ENCODE measurements at regions not wholly inside any gene's neighbourhood (a gene's known extent, or its start where the extent isn't known, plus 50 kb on each side); places are given as distances from the start of the nearest gene placed in this dataset.

DNA sequence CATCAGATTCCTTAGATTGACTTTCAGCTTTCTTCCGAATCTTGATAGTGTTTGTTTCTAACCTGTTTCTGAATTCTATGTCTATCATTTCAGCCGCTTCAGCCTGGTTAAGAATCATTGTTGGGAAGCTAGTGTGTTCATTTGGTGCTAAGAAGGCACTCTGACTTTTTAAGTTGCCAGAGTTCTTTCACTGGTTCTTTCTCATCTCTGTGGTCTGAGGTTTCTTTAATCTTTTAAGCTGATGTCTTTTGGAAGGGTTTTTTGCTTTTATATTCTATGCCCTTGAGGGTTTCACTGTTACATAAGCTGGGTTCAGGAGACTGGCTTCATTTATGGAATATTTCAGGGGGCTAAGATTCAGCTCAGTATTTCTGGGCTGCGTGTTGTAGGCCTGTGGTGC is 104.5 kb upstream of the PRSS58 start:
- DNase-seq (ENCODE audit: low spot score): no peak
- ATAC-seq: no peak
- Histone ChIP-seq H3K4me3 (replicated peaks in 1 of 3; ENCODE audit: insufficient read depth in 1 of 3, low read depth in 2 of 3, low read length in 3 of 3) (no peak overlapping the region), H3K79me2 (ENCODE audit: insufficient read depth, low read length) (no peaks in the 10 kb centered on the region), H3K27ac (ENCODE audit: extremely low read length, insufficient read depth, low read length) (no peak overlapping the region), H3K9me3 (ENCODE audit: low read length) (peaks cover 1% of the 10 kb centered on the region; the same call in 1 of the 2 replicates), H3K4me2 (ENCODE audit: low read depth, low read length) (no peak overlapping the region), H4K20me1 (ENCODE audit: insufficient read depth, low read length) (no peaks in the 10 kb centered on the region), H3K36me3 (replicated peaks in 1 of 2; ENCODE audit: control insufficient read depth in 1 of 2, insufficient read depth in 2 of 2, low read length in 2 of 2) (no peaks in the 10 kb centered on the region), H3K9ac (ENCODE audit: insufficient read depth, low read depth, low read length) (no peak overlapping the region), H3K4me1 (ENCODE audit: insufficient read depth, low read length) (no peaks in the 10 kb centered on the region), H2AFZ (ENCODE audit: low read length) (no peak overlapping the region), H3K27me3 (ENCODE audit: control insufficient read depth in 1 of 2, insufficient read depth in 2 of 2, low read length in 2 of 2) (no peaks in the 10 kb centered on the region; a peak in 1 of 5 replicates)
- CTCF ChIA-PET (ENCODE audit: low intra/inter-chr PET ratio, low total read pairs): no interaction called here
- WGBS (ENCODE audit: low lambda C conversion rate): 5% methylated on average over 3 of the region's 3 CpGs
- TF ChIP-seq ARNTL (CRISPR knock-in tag; IDR thresholded peaks at IDR 0.05) (no peak), ZZZ3 (CRISPR knock-in tag; IDR thresholded peaks at IDR 0.05; ENCODE audit: borderline replicate concordance) (no peak), ARNT (IDR thresholded peaks at IDR 0.05) (no peak)
- in situ Hi-C loops (cut with HindIII; ENCODE audit: extremely low pct_ligation_motif_present, low pct_unique_long_range_greater_than_20kb) (no loop called here), intact Hi-C loops (cut with micrococcal nuclease; ENCODE audit: unreplicated experiment) (no loop called here)
- no peak for FAIRE-seq
- BruUV-seq (replicated peaks): no TSS peak
- POLR2A ChIA-PET: no interaction called here

DNA sequence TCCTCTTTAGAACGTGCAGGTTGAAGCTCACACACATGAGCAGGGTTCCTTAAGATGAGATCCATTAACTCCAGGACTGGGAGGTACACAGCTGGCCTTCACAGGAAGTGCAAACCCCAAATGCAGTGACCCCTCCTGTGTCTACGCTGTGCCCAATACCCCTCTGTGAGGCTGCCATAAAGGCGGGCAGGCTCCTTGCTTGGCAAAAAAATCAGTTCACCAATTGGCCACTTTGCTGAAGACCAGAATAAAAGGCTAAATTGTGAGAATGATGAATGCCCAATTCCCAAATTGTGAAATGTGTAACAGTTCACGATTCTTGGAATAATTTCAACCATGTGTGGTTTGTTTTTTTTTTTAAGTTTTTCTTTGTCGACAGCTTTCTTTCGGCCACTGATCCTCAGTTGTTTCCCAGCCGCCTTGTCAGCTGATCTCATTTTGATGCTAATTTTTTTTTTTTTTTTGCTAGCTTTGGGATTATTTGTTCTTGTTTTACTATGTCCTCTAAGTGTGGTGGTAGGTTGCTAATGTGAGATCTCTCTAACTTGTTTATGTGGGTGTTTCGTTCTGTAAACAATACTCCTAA is 101.9 kb upstream of the PRSS58 start:
- no peak overlapping the region for H3K27ac ChIP-seq (ENCODE audit: extremely low read length, insufficient read depth, low read length)
- H3K27me3 ChIP-seq (ENCODE audit: control insufficient read depth in 1 of 2, insufficient read depth in 2 of 2, low read length in 2 of 2): no peaks in the 10 kb centered on the region; a peak in 1 of 5 replicates
- in situ Hi-C loops (cut with HindIII; ENCODE audit: extremely low pct_ligation_motif_present, low pct_unique_long_range_greater_than_20kb) (no loop called here), intact Hi-C loops (cut with micrococcal nuclease; ENCODE audit: unreplicated experiment) (no loop called here)
- no peak overlapping the region for H3K9ac ChIP-seq (ENCODE audit: insufficient read depth, low read depth, low read length)
- no peaks in the 10 kb centered on the region for H3K9me3 ChIP-seq (ENCODE audit: low read length)
- TF ChIP-seq NCOA1 (CRISPR knock-in tag; IDR thresholded peaks at IDR 0.05): no peak
- TF ChIP-seq NFKB2 (CRISPR knock-in tag; IDR thresholded peaks at IDR 0.05; ENCODE audit: borderline replicate concordance): no peak
- TF ChIP-seq SMARCC2 (IDR thresholded peaks at IDR 0.05): no peak
- no peak for TF ChIP-seq ZNF224 (CRISPR knock-in tag; IDR thresholded peaks at IDR 0.05)
- TF ChIP-seq, protein P1, sequence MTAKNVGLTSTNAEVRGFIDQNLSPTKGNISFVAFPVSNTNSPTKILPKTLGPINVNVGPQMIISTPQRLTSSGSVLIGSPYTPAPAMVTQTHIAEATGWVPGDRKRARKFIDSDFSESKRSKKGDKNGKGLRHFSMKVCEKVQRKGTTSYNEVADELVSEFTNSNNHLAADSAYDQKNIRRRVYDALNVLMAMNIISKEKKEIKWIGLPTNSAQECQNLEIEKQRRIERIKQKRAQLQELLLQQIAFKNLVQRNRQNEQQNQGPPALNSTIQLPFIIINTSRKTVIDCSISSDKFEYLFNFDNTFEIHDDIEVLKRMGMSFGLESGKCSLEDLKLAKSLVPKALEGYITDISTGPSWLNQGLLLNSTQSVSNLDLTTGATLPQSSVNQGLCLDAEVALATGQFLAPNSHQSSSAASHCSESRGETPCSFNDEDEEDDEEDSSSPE (CRISPR knock-in tag; IDR thresholded peaks at IDR 0.05): no peak
- TF ChIP-seq, protein P2, sequence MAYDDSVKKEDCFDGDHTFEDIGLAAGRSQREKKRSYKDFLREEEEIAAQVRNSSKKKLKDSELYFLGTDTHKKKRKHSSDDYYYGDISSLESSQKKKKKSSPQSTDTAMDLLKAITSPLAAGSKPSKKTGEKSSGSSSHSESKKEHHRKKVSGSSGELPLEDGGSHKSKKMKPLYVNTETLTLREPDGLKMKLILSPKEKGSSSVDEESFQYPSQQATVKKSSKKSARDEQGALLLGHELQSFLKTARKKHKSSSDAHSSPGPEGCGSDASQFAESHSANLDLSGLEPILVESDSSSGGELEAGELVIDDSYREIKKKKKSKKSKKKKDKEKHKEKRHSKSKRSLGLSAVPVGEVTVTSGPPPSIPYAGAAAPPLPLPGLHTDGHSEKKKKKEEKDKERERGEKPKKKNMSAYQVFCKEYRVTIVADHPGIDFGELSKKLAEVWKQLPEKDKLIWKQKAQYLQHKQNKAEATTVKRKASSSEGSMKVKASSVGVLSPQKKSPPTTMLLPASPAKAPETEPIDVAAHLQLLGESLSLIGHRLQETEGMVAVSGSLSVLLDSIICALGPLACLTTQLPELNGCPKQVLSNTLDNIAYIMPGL (CRISPR knock-in tag; IDR thresholded peaks at IDR 0.05; ENCODE audit: borderline replicate concordance in 1 of 2, low read depth in 1 of 2): no peak
- no peak for TF ChIP-seq AGO2 (optimal IDR thresholded peaks at IDR 0.05; ENCODE audit: low read depth, low read length)
- TF ChIP-seq MIER3 (CRISPR knock-in tag; IDR thresholded peaks at IDR 0.05; ENCODE audit: borderline replicate concordance): no peak
- no peak for TF ChIP-seq NR3C1 (CRISPR knock-in tag; IDR thresholded peaks at IDR 0.05)
- TF ChIP-seq FOSL2 (CRISPR knock-in tag; IDR thresholded peaks at IDR 0.05): no peak
- TF ChIP-seq, protein P3, sequence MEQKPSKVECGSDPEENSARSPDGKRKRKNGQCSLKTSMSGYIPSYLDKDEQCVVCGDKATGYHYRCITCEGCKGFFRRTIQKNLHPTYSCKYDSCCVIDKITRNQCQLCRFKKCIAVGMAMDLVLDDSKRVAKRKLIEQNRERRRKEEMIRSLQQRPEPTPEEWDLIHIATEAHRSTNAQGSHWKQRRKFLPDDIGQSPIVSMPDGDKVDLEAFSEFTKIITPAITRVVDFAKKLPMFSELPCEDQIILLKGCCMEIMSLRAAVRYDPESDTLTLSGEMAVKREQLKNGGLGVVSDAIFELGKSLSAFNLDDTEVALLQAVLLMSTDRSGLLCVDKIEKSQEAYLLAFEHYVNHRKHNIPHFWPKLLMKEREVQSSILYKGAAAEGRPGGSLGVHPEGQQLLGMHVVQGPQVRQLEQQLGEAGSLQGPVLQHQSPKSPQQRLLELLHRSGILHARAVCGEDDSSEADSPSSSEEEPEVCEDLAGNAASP (CRISPR knock-in tag; IDR thresholded peaks at IDR 0.05; ENCODE audit: borderline replicate concordance): no peak
- TF ChIP-seq ZSCAN9 (CRISPR knock-in tag; IDR thresholded peaks at IDR 0.05; ENCODE audit: borderline replicate concordance): no peak
- WGBS (ENCODE audit: low lambda C conversion rate): 2% methylated on average over 8 of the region's 8 CpGs
- no peaks in the 10 kb centered on the region for H3K79me2 ChIP-seq (ENCODE audit: insufficient read depth, low read length)
- no peak overlapping the region for H3K4me2 ChIP-seq (ENCODE audit: low read depth, low read length)
- no TSS peak for BruUV-seq (replicated peaks)
- POLR2A ChIA-PET: no interaction called here
- H4K20me1 ChIP-seq (ENCODE audit: insufficient read depth, low read length): no peaks in the 10 kb centered on the region
- H2AFZ ChIP-seq (ENCODE audit: low read length): no peak overlapping the region
- no peaks in the 10 kb centered on the region for H3K36me3 ChIP-seq (replicated peaks in 1 of 2; ENCODE audit: control insufficient read depth in 1 of 2, insufficient read depth in 2 of 2, low read length in 2 of 2)
- no peak for ATAC-seq
- FAIRE-seq: no peak
- H3K4me3 ChIP-seq (replicated peaks in 1 of 3; ENCODE audit: insufficient read depth in 1 of 3, low read depth in 2 of 3, low read length in 3 of 3): no peak overlapping the region
- no peaks in the 10 kb centered on the region for H3K4me1 ChIP-seq (ENCODE audit: insufficient read depth, low read length)
- CTCF ChIA-PET (ENCODE audit: low intra/inter-chr PET ratio, low total read pairs): no interaction called here
- no peak for DNase-seq (ENCODE audit: low spot score)
